Activated CD4-positive, alpha-beta T cell treated with anti-CD3 and anti-CD28 coated beads for 1 hour (primary cell): ENCODE measurements at regions not wholly inside any gene's neighbourhood (a gene's known extent, or its start where the extent isn't known, plus 50 kb on each side); places are given as distances from the start of the nearest gene placed in this dataset.
"Not testable (repeated sequence)": the region's sequence is repeated elsewhere in the genome, so short reads cannot be mapped to it uniquely, and the experiment has no call there.

Source experiments
- DNase-seq: peaks from one replicate; pipeline ENCODE4 v3.0.0-alpha.2; 2020

DNA sequence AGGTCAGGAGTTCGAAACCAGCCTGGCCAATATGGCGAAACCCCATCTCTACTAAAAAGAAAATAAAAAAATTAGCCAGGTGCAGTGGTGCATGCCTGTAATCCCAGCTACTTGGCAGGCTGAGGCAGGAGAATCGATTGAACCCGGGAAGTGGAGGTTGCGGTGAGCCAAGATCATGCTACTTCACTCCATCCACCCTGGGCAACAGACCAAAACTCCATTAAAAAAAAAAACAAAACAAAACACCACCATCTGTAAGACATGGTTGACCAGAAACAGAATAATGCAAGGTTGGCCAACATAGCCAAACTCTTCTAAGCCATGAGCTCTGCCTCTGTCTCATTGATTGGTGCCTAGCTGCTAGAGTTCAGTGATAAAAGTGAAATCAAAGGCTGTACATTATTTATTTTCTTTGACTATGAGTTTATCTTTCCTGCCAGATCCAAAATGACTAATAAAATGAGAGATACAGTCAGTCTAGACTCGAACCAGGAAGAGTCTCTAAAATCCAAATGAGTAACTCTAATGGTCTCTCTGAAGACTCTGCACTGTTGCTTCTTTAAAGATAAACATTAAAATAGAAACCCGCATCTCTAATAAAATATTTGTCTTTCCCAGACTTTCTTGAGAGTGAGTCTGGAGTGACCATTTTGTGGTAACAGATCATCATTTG is 404.7 kb downstream of the DAD1 start:
- DNase-seq: no peak

DNA sequence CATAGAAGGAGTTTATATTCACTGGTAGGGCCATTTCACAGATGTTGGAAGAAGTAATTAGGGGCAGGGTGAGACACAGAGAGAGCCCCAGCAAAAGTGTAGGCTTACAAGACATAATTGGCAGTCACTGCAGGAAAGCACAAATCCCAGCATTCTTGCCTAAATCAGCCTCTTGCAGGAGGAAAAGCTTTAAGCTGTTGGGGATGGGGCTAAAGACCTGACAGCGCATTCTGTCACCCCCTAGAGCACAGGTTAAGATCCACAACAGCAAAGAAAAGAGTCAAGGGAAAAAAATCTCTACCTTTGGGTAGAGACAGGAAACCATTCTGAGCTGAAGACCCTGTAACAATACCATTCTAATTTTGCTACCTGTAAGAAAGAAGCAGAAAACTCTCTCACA is 409.0 kb downstream of the DAD1 start:
- no peak for DNase-seq

DNA sequence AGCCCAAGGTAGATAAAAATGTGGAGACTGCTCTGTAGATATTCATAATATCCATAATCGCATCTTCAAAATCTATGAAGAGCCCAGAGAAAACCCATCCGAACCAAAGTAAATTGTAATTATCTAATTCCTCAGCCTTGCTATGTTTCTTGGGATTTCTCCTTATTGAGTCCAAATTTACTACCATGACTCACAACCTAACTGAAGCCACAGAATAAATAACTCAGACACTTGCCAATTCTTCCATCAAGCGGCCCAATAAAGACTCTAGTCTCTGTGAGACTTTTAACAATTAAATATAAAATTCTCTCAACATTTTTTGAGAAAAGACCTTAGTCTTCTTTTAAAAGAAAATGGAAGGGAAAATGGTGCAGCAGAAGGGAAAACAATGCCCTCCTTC is 409.8 kb downstream of the DAD1 start:
- no peak for DNase-seq

DNA sequence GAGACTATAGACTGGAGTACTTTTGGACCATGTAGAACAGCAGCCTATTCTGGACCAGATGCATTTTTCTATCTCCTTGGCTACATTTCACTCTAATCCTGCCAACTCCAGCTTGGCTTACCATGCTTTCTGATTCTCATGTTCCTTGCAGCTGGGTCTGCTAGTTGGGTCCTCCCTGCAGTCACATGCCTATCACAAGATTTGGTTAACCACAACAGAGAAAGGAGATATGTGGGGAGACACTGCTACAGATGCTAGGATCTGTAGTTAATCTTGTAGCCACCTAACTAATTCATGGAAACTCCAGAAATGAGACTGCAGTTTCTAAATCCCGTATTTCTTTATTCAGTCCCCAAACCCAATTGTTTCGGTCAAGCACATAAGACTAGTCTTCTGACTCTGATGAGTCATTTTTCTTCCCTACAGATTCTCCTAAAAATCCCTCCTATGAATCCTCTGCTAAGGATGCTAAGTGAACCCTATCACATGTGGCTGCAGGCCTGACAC is 410.6 kb downstream of the DAD1 start:
- no peak for DNase-seq

DNA sequence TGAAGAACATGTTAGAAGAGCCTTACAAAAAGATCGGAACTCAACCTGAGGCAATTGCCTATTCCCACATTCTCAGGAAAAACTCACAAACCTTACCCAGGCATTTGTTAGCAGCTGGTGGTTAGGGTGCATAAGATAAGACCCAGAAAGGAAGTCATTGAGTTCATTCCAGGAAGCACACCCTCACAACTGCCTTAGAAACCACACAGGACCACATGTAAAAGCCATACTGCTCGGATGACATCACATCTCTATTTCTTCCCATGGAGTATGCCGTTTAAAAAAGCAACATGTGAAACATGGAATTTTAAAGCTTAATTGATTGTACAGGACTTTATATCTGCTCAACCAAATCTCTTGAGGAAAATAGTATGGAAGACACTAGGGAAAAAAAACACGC is 411.2 kb downstream of the DAD1 start:
- no peak for DNase-seq

DNA sequence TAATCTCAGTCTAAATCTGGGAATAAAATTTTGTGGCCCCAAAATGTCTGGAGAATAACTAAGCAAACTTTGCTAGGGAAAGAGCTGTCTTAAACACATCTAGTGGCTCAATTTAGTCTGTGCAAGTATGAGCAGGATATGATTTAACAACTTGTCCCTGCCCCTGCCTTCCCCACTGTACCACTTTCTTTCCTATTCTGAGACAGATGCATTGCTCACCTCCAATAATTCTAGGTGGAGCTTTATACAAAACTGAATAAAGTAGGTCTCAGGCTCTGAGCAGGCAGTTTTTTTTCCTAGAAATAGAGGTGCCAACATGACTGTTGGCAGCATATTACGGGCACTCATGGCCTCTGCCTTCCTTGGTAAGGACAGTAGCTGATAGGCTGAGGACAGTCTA is 412.1 kb downstream of the DAD1 start:
- no peak for DNase-seq

DNA sequence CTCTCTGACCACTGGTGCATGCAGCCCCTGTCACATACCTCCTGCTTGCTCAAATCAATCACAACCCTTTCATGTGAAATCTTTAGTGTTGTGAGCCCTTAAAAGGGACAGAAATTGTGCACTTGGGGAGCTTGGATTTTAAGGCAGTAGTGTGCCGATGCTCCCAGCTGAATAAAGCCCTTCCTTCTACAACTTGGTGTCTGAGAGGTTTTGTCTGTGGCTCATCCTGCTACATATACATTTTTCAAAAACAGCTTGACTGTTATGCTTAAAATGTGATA is 413.8 kb downstream of the DAD1 start:
- DNase-seq: not testable (repeated sequence)

DNA sequence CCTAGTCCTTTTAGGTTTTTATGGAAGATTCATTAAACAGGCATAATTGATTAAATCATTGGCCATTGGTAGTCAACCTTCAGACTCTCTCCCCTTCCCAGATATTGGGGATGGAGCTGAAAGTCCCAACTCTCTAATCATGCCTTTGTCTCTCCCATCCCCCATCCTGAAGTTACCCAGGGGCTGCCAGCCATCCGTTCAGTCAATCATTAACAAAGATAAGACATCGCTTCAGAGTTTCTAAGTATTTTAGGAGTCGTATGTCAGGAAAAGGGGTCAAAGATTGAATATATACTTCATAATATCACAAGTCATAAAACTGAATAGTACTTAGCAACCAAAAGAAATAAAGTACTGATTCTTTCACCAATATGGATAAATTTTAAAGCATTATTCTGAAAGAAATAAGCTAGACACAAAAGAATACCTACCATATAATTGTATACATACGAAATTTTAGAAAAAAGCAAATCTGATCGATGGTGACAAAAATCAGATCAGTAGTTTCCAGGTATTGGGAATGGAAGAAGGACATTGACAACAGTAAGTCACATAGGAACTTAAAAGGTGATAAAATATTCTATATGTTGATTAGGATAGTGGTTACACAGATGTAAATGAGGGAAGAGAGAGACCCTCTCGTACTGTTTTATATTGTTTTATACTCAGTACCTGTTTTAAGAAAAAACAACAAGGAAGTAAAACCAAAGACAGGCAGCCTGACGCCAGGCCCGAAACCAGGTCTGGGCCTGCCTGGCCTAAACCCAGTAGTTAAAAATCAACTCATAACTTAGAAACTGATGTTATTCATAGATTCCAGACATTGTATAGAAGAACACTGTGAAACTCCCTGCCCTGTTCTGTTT is 414.4 kb downstream of the DAD1 start:
- DNase-seq: no peak

DNA sequence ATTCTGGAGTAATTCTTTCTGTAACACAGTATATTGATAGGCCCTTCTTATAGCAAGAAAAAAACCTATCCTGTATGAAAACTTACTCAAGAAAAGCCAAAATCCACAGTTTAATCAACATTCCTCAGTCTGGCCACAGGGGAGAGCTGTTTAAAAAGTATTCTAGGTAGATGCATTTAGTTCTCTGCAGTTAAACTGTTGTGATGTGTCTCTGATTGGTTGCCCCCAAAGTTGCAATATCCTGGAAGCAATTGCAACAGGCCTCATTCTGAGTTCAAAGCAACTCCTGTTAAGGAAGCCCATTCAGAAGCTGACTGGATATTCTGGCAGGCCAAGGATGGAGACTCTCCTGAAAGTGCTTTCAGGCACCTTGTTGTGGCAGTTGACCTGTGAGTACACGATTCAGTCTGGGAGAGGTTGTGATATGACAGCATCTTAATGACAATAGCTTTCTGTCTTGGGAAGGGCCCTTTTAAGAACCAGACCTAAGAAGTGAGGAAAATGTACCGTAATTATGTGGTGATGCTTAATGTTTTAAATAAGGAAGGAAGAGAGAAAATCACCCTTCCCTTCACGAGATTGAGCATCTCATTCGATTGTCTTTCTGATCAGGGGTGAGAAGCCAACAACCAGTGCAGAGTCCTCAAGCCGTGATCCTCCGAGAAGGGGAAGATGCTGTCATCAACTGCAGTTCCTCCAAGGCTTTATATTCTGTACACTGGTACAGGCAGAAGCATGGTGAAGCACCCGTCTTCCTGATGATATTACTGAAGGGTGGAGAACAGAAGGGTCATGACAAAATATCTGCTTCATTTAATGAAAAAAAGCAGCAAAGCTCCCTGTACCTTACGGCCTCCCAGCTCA is 420.7 kb downstream of the DAD1 start:
- DNase-seq: no peak

DNA sequence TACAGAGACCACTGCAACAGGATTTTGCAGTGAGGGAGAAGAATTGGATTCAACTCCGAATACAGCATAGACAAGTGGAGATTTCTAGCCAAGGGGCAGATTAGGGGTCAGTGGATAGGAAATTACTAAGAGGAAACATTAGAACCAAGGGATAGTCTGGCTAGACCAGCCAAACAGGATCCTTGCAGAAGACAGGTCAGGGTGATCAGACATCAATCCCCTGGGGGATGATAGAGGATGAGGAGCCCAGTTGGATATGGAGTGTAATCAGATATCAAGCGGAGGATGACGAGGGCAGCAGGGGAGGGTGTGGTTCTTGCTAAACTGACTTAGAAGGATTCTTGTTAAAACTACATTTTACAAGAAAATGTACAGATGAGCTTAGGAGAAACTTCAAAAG is 424.4 kb downstream of the DAD1 start:
- no peak for DNase-seq

DNA sequence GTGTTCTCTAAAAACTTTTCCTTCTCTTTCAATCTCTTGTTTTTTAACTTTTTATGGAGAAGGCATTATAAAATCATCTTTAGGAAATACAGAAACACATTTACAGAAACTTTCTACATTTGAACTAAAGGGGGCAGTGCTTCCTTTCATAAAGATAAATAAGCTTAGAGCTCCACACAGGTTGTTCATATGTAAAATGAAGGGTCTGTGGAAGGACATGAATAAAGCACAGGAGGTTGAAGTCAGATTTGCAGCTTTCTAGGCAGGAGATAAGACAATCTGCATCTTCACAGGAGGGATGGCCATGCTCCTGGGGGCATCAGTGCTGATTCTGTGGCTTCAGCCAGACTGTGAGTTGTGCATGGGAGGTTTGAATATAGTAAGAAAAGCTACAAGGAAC is 426.0 kb downstream of the DAD1 start:
- no peak for DNase-seq

DNA sequence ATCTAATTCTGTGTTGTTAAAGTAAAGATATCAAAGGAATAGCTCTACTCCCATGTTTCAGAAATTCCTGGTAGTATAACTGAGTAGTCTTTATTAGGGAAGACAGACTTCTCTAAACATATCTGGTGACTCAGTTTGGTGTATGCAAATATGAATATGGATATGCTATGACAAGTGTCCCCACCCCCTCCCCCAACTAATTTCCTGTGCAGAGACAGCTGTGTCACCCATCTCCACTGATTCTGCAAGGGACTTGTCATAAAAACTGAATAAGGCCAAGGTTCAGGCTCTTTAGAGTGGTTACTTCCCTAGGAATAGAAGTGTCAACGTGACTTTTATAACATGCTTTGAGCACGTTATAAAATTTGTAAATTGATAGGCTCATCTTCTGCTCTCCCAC is 429.1 kb downstream of the DAD1 start:
- DNase-seq: no peak

DNA sequence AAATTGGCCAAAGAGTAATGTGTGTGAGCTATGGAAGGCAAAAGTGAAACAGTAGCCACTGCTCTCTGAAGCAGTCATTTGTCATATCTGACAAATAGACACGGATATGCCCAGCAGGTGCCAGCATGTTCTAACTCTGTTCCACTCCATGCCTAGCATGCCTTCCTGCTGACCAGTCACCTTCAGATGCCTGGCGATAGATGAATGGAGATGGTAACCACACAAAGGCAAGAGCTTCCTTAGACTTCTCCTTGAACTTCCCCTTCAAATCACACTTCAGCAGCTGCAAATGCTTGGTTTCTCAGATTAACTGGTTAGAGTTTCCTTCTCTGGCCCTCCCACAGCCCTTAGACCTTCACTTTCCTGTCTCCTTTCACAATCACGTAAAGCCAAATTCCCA is 429.9 kb downstream of the DAD1 start:
- DNase-seq: no peak

DNA sequence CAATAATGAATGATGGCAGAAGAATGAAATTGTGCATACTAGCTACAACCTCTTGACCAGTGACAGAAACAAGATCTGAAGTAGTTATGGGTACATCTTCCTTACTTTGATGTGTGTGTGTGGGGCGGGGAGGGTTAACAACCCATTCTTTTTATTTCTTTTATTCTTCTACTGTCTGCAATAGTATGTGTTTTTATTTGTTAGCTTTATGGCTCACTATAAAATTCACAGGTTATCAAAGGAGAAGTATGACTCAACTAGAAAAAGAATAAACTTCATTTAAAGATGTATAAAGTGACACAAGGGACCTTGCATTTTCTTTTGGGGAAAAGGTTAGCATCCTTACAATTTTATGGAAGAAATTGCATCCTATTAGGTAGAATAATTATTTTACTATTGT is 430.5 kb downstream of the DAD1 start:
- no peak for DNase-seq

DNA sequence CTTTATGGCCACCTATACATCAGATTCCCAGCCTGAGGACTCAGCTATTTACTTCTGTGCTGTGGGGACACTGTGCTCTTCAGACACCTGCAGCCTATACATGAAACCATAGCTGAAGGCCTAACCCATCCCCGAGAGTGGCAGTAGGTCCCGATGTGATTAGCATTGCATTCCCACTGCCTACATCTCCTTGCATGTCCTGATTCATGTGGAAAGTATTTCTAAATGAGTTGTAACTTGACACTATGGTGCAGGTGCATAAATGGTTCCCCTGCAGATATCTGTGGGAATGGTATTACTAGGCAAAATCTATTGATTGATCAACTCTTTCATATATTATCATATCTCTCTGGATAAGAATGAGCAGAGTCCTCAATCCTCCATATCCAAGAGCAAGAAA is 433.5 kb downstream of the DAD1 start:
- no peak for DNase-seq

DNA sequence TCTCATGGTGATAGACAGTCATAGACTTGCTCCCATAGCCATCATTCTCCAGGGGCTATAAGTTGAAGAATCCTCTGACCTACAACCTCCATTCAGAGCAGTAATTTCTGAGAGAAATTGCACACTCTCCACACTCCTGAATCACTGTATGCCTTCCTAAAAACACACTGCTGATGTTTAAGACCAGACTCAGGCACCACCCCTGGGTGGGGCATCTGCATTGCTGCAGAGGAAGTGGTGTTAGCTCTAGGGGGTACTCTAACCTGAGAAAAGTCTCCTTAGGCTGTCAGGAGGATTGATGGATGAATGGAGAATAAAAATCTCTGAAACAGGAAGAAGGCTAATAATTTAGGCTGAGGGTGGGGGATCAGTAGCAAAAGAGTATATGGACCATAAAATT is 436.1 kb downstream of the DAD1 start:
- no peak for DNase-seq

DNA sequence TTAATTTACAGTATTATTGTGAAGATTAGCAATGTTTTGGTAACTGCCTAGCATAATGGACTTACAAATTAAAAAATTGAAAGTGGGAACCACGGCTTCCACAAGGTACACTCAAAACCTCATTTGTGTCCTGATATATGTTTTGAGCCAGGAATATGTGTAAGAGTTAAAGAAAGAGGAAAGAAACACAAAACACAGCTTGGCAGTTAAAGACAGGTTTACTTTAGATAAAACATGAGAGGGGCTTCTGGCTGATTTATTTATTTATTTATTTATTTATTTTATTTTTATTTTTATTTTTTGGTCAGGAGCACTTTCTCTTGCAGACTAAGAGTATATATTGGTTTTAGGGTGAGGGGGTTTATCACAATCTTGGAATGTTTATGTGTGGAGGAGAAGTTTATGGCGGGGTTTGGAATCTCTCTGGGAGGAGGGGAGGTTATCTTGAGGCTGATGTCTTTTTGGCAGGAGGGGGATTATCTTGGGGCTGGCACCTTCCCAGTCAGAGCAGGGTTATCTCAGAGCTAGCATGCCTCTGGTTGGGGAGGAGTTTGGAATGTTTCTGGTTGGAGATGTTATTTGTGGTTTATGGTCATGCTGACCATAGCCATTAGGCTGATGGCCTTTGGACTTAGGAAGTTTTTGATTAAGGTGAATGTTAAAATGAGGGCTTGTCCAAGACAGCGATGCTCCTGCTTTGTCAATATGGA is 436.7 kb downstream of the DAD1 start:
- no peak for DNase-seq

DNA sequence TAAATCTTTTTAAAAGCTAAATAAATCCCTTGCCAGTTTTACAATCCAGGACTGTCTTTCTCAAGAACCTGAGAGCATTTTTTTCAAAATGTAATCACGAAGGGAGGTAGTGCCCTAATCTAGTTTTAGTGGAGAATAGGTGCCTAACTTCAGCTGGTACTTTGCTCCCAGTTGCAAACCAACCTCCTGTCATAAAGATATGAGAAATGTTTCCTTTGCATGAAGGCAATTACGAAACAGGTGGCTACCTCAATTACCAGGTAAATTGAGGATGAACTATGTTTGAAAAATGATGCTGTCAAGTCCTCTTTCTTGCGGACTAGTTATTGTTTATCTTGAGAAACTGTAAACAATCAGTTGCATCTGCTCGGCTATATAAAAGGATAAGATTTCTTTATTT is 437.9 kb downstream of the DAD1 start:
- no peak for DNase-seq

DNA sequence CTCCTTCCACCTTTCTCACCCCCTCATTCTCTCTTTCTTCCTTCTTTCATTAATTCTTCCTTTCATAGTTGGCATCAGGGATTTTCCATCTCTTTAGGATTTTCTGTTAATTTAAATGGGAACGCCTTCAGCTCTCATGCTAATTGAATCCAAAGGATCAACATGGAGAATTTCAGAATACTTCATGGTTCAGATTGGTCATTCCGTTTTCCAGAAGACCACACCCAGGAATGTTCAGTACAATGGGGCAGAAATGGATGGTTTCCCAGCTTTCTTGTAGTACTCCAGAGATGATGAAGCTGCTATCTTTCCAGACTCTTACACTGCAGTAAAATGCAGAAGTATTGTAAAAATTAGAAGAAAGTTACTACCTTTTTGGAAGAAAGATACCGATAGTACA is 440.0 kb downstream of the DAD1 start:
- DNase-seq: no peak

DNA sequence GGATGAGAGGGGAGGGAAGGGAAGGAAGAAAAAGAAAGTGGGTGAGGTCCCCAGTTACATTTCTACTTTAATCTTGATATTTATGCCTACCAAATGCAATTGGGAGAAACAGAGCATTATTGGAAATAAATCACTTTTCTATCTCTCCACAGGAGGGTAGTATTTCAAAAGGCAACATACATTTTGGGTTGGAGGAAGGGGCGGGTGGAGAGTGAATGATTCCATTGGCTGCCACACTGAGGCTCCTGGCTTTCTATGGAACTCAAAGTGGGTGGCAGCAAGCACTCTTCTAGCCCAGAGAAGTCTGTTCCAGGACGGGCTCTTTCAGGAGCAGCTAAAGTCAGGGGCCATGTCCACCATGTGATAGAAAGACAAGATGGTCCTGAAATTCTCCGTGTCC is 441.3 kb downstream of the DAD1 start:
- no peak for DNase-seq

DNA sequence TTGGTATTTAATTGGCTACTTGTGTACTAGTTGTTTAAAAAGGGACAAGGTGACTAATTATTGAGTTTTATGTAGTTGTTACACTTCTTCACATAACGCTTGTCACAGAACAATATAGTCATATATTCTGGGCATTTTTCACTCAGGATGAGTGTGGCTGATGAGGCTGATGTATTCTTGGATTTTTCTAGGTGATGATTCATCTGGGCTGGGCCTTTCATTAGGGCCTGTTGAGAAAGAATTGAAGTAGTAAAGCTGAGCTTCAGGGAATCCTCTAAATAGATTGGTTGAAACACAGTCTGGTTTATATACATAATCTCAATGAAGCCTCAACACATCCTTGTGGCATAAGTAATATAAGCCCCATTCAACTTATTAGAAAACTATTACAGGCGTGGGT is 445.7 kb downstream of the DAD1 start:
- no peak for DNase-seq

DNA sequence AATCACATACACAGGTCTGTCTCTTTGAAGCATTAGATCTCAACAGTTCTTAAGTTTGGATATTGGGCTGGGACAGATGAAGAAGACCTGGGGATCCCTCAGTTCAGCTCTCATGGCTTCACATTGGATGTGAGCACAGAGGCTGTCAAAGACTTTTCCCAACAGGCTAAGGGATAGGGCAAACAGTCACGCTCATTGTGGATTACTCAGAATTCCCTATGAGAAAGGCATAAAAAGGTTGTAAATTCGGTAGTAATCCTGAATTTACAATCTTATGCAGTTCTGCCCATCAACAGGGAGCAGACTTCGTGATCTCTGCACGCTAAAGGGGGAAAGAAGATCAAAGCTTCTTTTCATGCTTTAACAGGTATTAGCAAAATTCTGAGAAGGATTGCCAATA is 448.4 kb downstream of the DAD1 start:
- DNase-seq: no peak
